Endothelial cell of umbilical vein (primary cell): ENCODE measurements at regions not wholly inside any gene's neighbourhood (a gene's known extent, or its start where the extent isn't known, plus 50 kb on each side); places are given as distances from the start of the nearest gene placed in this dataset.

Source experiments
- BruUV-seq: library from RNA; stranded (reverse); fragments of 400-500 nt; replicated peaks from 2 replicates; lab custom pipeline; 2021; lab: Mats Ljungman, UMichigan
- CTCF ChIA-PET: fragments of 300-600, 350-600 bp; sonication (Branson Sonifier 250); formaldehyde crosslinking; loops from one replicate; lab custom pipeline; 2021; ENCODE audit warnings: antibody characterized with exemption, inconsistent platforms; lab: Charles Lee
- POLR2A ChIA-PET: fragments of 300-600, 350-600 bp; sonication (Branson Sonifier 250); formaldehyde crosslinking; loops from one replicate; lab custom pipeline; 2021; ENCODE audit warnings: antibody characterized with exemption, inconsistent platforms; lab: Charles Lee
- DNase-seq: peaks from one replicate; pipeline ENCODE4 v3.0.0-alpha.2; 2011; ENCODE audit warnings: low read depth, low spot score
- FAIRE-seq: peaks from 2 replicates; lab custom pipeline; 2011; peaks lifted over from hg19 to GRCh38; lab: Jason Lieb, UNC
- H2AFZ ChIP-seq: 2 replicates; pipeline ENCODE4 v1.6.0; 2012; ENCODE audit warnings: low read depth, low read length, control low read depth, inconsistent platforms
- H3K27ac ChIP-seq: 2 replicates; pipeline ENCODE4 v1.5.1; 2011; ENCODE audit warnings: low read depth, mild to moderate bottlenecking, control low read depth, low read length, moderate library complexity; ENCODE audit not compliant: insufficient read depth
- H3K27me3 ChIP-seq, 2 experiments: 2 replicates each; pipeline versions ENCODE4 v1.6.0 to v1.6.1; 2011; ENCODE audit warnings: low read length in 2 of 2, mixed read lengths in 1 of 2; ENCODE audit not compliant: control insufficient read depth in 2 of 2, insufficient read depth in 2 of 2
- H3K36me3 ChIP-seq, 2 experiments: 2 replicates in 1 of 2; 3 replicates in 1 of 2; pipeline ENCODE4 v1.5.1; 2011; ENCODE audit warnings: low read length in 2 of 2, mild to moderate bottlenecking in 1 of 2, moderate library complexity in 1 of 2; ENCODE audit not compliant: control insufficient read depth in 2 of 2, insufficient read depth in 2 of 2; ENCODE audit errors: extremely low read depth in 1 of 2
- H3K4me1 ChIP-seq: 3 replicates; pipeline ENCODE4 v1.5.1; 2011; ENCODE audit warnings: mild to moderate bottlenecking, low read length; ENCODE audit not compliant: control insufficient read depth, insufficient read depth; ENCODE audit errors: extremely low read depth
- H3K4me2 ChIP-seq: 2 replicates; pipeline ENCODE4 v1.6.1; 2011; ENCODE audit warnings: low read length, control low read depth, mixed read lengths; ENCODE audit not compliant: insufficient read depth
- H3K4me3 ChIP-seq, 3 experiments: fragments of 200-600 bp in 1 of 3; sonication (generic), shearing (Covaris generic) in 1 of 3; replicated peaks in 1 of 3; 2 replicates each; pipeline ENCODE4 v1.5.1; 2011 to 2016; ENCODE audit warnings: control low read depth in 3 of 3, low read length in 3 of 3, mild to moderate bottlenecking in 2 of 3, inconsistent platforms in 1 of 3, low read depth in 1 of 3, moderate library complexity in 1 of 3; ENCODE audit not compliant: insufficient read depth in 1 of 3
- H3K79me2 ChIP-seq: 2 replicates; pipeline ENCODE4 v1.6.0; 2012; ENCODE audit warnings: low read length, inconsistent platforms; ENCODE audit not compliant: control insufficient read depth, insufficient read depth
- H3K9ac ChIP-seq: replicated peaks from 2 replicates; pipeline ENCODE3; 2011; ENCODE audit warnings: low read length, control low read depth; ENCODE audit not compliant: insufficient read depth; ENCODE audit errors: extremely low read depth
- H3K9me1 ChIP-seq: replicated peaks from 3 replicates; pipeline ENCODE4 v1.6.0; 2011; ENCODE audit warnings: mild to moderate bottlenecking, low read length; ENCODE audit not compliant: control insufficient read depth, insufficient read depth; ENCODE audit errors: extremely low read depth
- H3K9me3 ChIP-seq: replicated peaks from 2 replicates; pipeline ENCODE4 v1.5.1; 2012; ENCODE audit warnings: low read length, inconsistent platforms; ENCODE audit not compliant: control insufficient read depth, insufficient read depth
- H4K20me1 ChIP-seq: replicated peaks from 2 replicates; pipeline ENCODE3; 2011; ENCODE audit warnings: mild to moderate bottlenecking, low read length; ENCODE audit not compliant: control insufficient read depth, insufficient read depth; ENCODE audit errors: extremely low read depth
- CTCF ChIP-seq, 2 donors: IDR thresholded peaks; 1 replicate in 1 of 2; 2 replicates in 1 of 2; pipeline ENCODE4 v1.5.1; 2011; ENCODE audit warnings: low read length in 2 of 2, mild to moderate bottlenecking in 2 of 2, moderate library complexity in 2 of 2, control low read depth in 1 of 2, inconsistent platforms in 1 of 2, low read depth in 1 of 2; ENCODE audit not compliant: insufficient read depth in 1 of 2; ENCODE audit errors: extremely low read depth in 1 of 2
- EZH2 ChIP-seq: IDR thresholded peaks from 2 replicates; pipeline ENCODE4 v1.6.1; 2012; ENCODE audit warnings: borderline replicate concordance, low read depth, mild to moderate bottlenecking, moderate library complexity, low read length, inconsistent platforms; ENCODE audit not compliant: severe bottlenecking
- GATA2 ChIP-seq: IDR thresholded peaks from 2 replicates; pipeline ENCODE4 v1.7.0; 2011; ENCODE audit warnings: low read depth, mild to moderate bottlenecking, moderate library complexity, mixed read lengths, low read length; ENCODE audit not compliant: insufficient read length, insufficient read depth
- JUN ChIP-seq: IDR thresholded peaks from 2 replicates; pipeline ENCODE4 v1.6.1; 2011; ENCODE audit warnings: borderline replicate concordance, low read depth; ENCODE audit not compliant: insufficient read length, insufficient read depth
- MAX ChIP-seq: IDR thresholded peaks from 2 replicates; pipeline ENCODE4 v1.6.1; 2011; ENCODE audit not compliant: insufficient read depth, insufficient read length
- POLR2A ChIP-seq: IDR thresholded peaks from 2 replicates; pipeline ENCODE4 v1.6.1; 2012; ENCODE audit warnings: low read depth, mild to moderate bottlenecking, control low read depth, low read length
- POLR2AphosphoS5 ChIP-seq: IDR thresholded peaks from 2 replicates; pipeline ENCODE4 v1.6.1; 2012; ENCODE audit warnings: low read depth, mild to moderate bottlenecking, control low read depth, low read length, moderate library complexity; ENCODE audit not compliant: insufficient read depth
- dilution Hi-C: fragments of 300-500 bp; cut with MboI; formaldehyde crosslinking; loops from one replicate; pipeline ENCODE4 v1.15.0; 2019; ENCODE audit warnings: low sequenced_read_pairs; ENCODE audit not compliant: extremely low pct_ligation_motif_present
- intact Hi-C: fragments of 100-400 bp; cut with micrococcal nuclease; formaldehyde crosslinking; loops from one replicate; pipeline ENCODE4 v1.10.0; 2022

GRCh38 chr21:36605426-36605825 is 93.5 kb upstream of the SIM2 start:
- CTCF ChIA-PET = no interaction called here
- Histone ChIP-seq H3K4me2 (no peak overlapping the region), H3K27ac (no peak overlapping the region), H3K4me3 (no peak overlapping the region), H3K27me3 (peaks cover 5 to 8% of the 10 kb centered on the region in 2 experiments), H3K9me3 (no peaks in the 10 kb centered on the region), H3K36me3 (no peaks in the 10 kb centered on the region), H3K9ac (no peak overlapping the region), H3K9me1 (no peaks in the 10 kb centered on the region), H2AFZ (no peak overlapping the region), H3K79me2 (no peaks in the 10 kb centered on the region), H3K4me1 (peaks cover 2% of the 10 kb centered on the region), H4K20me1 (no peaks in the 10 kb centered on the region)
- intact Hi-C loops = no loop called here
- no peak for FAIRE-seq
- POLR2A ChIA-PET = no interaction called here
- TF ChIP-seq EZH2 (no peak), GATA2 (no peak), MAX (no peak), POLR2A (no peak), POLR2AphosphoS5 (no peak), CTCF (IDR thresholded peaks at IDR 0.05; ENCODE audit: extremely low read depth in 1 of 2, insufficient read depth in 1 of 2, low read depth in 1 of 2, low read length in 2 of 2) (no peak), JUN (no peak)
- dilution Hi-C loops = no loop called here
- DNase-seq = no peak
- no TSS peak for BruUV-seq
